Neural cell (in vitro differentiated cells): ENCODE measurements at regions not wholly inside any gene's neighbourhood (a gene's known extent, or its start where the extent isn't known, plus 50 kb on each side); places are given as distances from the start of the nearest gene placed in this dataset.

ENCODE experiments used
- H2AFZ ChIP-seq: fragments of 200-600, 300-800 bp; sonication (generic), shearing (Covaris generic); 2 replicates; pipeline ENCODE4 v1.6.0; 2014; ENCODE audit warnings: low read depth, mild to moderate bottlenecking, antibody characterized with exemption, low read length, moderate library complexity
- H3F3A ChIP-seq: fragments of 200-600 bp; shearing (Covaris generic); 2 replicates; pipeline ENCODE4 v1.6.1; 2016; ENCODE audit warnings: mild to moderate bottlenecking, moderate library complexity, mixed read lengths, antibody characterized with exemption, low read length; ENCODE audit not compliant: insufficient read depth, poor library complexity, severe bottlenecking
- H3K27ac ChIP-seq: fragments of 200-600, 300-800 bp; sonication (generic), shearing (Covaris generic); 2 replicates; pipeline ENCODE4 v1.5.1; 2014; ENCODE audit warnings: mild to moderate bottlenecking, low read length, moderate library complexity
- H3K27me3 ChIP-seq: fragments of 300-800, 200-600 bp; sonication (generic), shearing (Covaris generic); 2 replicates; pipeline ENCODE4 v1.6.0; 2014; ENCODE audit warnings: mild to moderate bottlenecking, low read depth, low read length, moderate library complexity; ENCODE audit not compliant: insufficient read depth
- H3K36me3 ChIP-seq: fragments of 300-800, 200-600 bp; sonication (generic), shearing (Covaris generic); 2 replicates; pipeline ENCODE4 v1.5.1; 2014; ENCODE audit warnings: mild to moderate bottlenecking, antibody characterized with exemption, low read length, moderate library complexity; ENCODE audit not compliant: insufficient read depth
- H3K4me2 ChIP-seq: fragments of 300-800, 200-600 bp; sonication (generic), shearing (Covaris generic); 2 replicates; pipeline ENCODE4 v1.6.0; 2014; ENCODE audit warnings: mild to moderate bottlenecking, low read length
- H3K4me3 ChIP-seq: fragments of 300-800, 200-600 bp; sonication (generic), shearing (Covaris generic); 2 replicates; pipeline ENCODE4 v1.5.1; 2014; ENCODE audit warnings: mild to moderate bottlenecking, low read length, moderate library complexity
- H3K79me2 ChIP-seq: fragments of 200-600 bp; shearing (Covaris generic); replicated peaks from 2 replicates; pipeline ENCODE4 v1.6.0; 2014; ENCODE audit warnings: mild to moderate bottlenecking, low read length, moderate library complexity; ENCODE audit not compliant: insufficient read depth
- H3K9ac ChIP-seq: fragments of 300-800, 200-600 bp; sonication (generic), shearing (Covaris generic); 2 replicates; pipeline ENCODE4 v1.6.1; 2016; ENCODE audit warnings: mild to moderate bottlenecking, low read length, mixed read lengths
- H3K9me2 ChIP-seq: fragments of 200-600 bp; shearing (Covaris generic); 2 replicates; pipeline ENCODE4 v1.6.1; 2016; ENCODE audit warnings: mild to moderate bottlenecking, low read length, mixed read lengths; ENCODE audit not compliant: insufficient read depth
- H3K9me3 ChIP-seq: fragments of 200-600, 300-800 bp; sonication (generic), shearing (Covaris generic); 2 replicates; pipeline ENCODE4 v1.6.1; 2016; ENCODE audit warnings: mild to moderate bottlenecking, mixed run types, low read length, moderate library complexity, mixed read lengths
- H4K20me1 ChIP-seq: fragments of 200-600 bp; shearing (Covaris generic); 2 replicates; pipeline ENCODE4 v1.6.1; 2016; ENCODE audit warnings: mild to moderate bottlenecking, mixed run types; ENCODE audit not compliant: insufficient read depth
- CTCF ChIP-seq: fragments of 450-650 bp; IDR thresholded peaks from 2 replicates; pipeline ENCODE4 v1.5.1; 2014; ENCODE audit warnings: antibody characterized with exemption, mild to moderate bottlenecking, moderate library complexity; ENCODE audit not compliant: poor library complexity, severe bottlenecking
- EP300 ChIP-seq: fragments of 450-650 bp; conservative IDR thresholded peaks from 2 replicates; pipeline ENCODE4 v1.6.1; 2014; ENCODE audit warnings: antibody characterized with exemption, mild to moderate bottlenecking, moderate library complexity; ENCODE audit not compliant: poor library complexity, severe bottlenecking
- EZH2 ChIP-seq: fragments of 200-600, 300-800 bp; shearing (Covaris generic), sonication (generic); IDR thresholded peaks from 2 replicates; pipeline ENCODE4 v1.6.1; 2014; ENCODE audit warnings: antibody characterized with exemption, low read length, borderline replicate concordance, mild to moderate bottlenecking; ENCODE audit not compliant: insufficient read depth, poor library complexity, severe bottlenecking
- MXI1 ChIP-seq: fragments of 450-650 bp; conservative IDR thresholded peaks from 2 replicates; pipeline ENCODE4 v1.6.1; 2014; ENCODE audit warnings: antibody characterized with exemption, mild to moderate bottlenecking; ENCODE audit not compliant: poor library complexity, severe bottlenecking
- POLR2AphosphoS5 ChIP-seq: IDR thresholded peaks from 2 replicates; pipeline ENCODE4 v1.6.1; 2012
- RAD21 ChIP-seq: fragments of 450-650 bp; conservative IDR thresholded peaks from 2 replicates; pipeline ENCODE4 v1.6.1; 2014; ENCODE audit warnings: antibody characterized with exemption, mild to moderate bottlenecking, moderate library complexity
- SMC3 ChIP-seq: fragments of 450-650 bp; conservative IDR thresholded peaks from 2 replicates; pipeline ENCODE4 v1.6.1; 2014; ENCODE audit warnings: antibody characterized with exemption, mild to moderate bottlenecking, moderate library complexity; ENCODE audit not compliant: poor library complexity
- TAF1 ChIP-seq: IDR thresholded peaks from 2 replicates; pipeline ENCODE4 v1.6.1; 2012; ENCODE audit warnings: low read depth
- TF ChIP-seq, protein P1 (sequence below): IDR thresholded peaks from 2 replicates; pipeline ENCODE4 v1.6.1; 2012; ENCODE audit warnings: borderline replicate concordance

DNA sequence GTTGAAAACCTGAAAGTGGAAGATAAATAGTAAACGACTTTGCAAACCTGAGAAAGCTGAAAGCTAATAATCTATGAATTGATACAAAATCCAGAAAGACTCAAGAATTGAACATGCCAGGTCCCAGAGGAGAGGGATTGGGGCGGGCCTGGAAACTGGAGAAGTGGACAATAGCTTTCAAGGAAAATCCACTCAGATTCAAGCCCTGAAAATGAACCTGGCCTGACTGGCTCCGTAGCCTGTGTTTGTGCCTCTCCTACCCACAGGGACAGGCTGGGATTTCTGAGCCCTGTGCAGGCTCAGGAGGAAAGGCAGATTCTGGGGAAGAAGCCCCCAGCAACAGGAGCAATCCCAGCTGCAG lies 274.8 kb upstream of the HS6ST1 start:
- no peaks in the 10 kb centered on the region for H3F3A ChIP-seq
- H3K27ac ChIP-seq = no peak overlapping the region
- H4K20me1 ChIP-seq = no peaks in the 10 kb centered on the region
- no peaks in the 10 kb centered on the region for H3K9me2 ChIP-seq
- no peaks in the 10 kb centered on the region for H3K27me3 ChIP-seq
- no peaks in the 10 kb centered on the region for H3K9me3 ChIP-seq
- H2AFZ ChIP-seq = no peak overlapping the region
- TF ChIP-seq MXI1 = no peak
- no peak for TF ChIP-seq SMC3
- no peak for TF ChIP-seq TAF1
- TF ChIP-seq EZH2 = no peak
- TF ChIP-seq POLR2AphosphoS5 = no peak
- TF ChIP-seq, protein P1, sequence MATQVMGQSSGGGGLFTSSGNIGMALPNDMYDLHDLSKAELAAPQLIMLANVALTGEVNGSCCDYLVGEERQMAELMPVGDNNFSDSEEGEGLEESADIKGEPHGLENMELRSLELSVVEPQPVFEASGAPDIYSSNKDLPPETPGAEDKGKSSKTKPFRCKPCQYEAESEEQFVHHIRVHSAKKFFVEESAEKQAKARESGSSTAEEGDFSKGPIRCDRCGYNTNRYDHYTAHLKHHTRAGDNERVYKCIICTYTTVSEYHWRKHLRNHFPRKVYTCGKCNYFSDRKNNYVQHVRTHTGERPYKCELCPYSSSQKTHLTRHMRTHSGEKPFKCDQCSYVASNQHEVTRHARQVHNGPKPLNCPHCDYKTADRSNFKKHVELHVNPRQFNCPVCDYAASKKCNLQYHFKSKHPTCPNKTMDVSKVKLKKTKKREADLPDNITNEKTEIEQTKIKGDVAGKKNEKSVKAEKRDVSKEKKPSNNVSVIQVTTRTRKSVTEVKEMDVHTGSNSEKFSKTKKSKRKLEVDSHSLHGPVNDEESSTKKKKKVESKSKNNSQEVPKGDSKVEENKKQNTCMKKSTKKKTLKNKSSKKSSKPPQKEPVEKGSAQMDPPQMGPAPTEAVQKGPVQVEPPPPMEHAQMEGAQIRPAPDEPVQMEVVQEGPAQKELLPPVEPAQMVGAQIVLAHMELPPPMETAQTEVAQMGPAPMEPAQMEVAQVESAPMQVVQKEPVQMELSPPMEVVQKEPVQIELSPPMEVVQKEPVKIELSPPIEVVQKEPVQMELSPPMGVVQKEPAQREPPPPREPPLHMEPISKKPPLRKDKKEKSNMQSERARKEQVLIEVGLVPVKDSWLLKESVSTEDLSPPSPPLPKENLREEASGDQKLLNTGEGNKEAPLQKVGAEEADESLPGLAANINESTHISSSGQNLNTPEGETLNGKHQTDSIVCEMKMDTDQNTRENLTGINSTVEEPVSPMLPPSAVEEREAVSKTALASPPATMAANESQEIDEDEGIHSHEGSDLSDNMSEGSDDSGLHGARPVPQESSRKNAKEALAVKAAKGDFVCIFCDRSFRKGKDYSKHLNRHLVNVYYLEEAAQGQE = no peak
- TF ChIP-seq EP300 = no peak
- no peak for TF ChIP-seq CTCF
- TF ChIP-seq RAD21 = no peak
- H3K4me2 ChIP-seq = no peak overlapping the region
- no peaks in the 10 kb centered on the region for H3K36me3 ChIP-seq
- no peak overlapping the region for H3K4me3 ChIP-seq
- no peaks in the 10 kb centered on the region for H3K79me2 ChIP-seq
- H3K9ac ChIP-seq = no peak overlapping the region

- Histone ChIP-seq H3K79me2 (no peaks in the 10 kb centered on the region), H3K27me3 (no peaks in the 10 kb centered on the region), H3K27ac (no peak overlapping the region), H3K36me3 (no peaks in the 10 kb centered on the region), H3K9me3 (no peaks in the 10 kb centered on the region), H2AFZ (no peak overlapping the region), H3K9ac (no peak overlapping the region), H3K9me2 (no peaks in the 10 kb centered on the region), H3K4me3 (no peak overlapping the region), H4K20me1 (no peaks in the 10 kb centered on the region), H3K4me2 (no peak overlapping the region), H3F3A (no peaks in the 10 kb centered on the region)
- TF ChIP-seq CTCF (no peak), EZH2 (no peak), MXI1 (no peak), RAD21 (no peak), EP300 (no peak), POLR2AphosphoS5 (no peak), SMC3 (no peak), TAF1 (no peak)
- TF ChIP-seq, protein P1 = no peak
These were observed 275.4 kb upstream of the HS6ST1 start for GRCh38 chr2:128593879-128594650.
